Neural progenitor cell (in vitro differentiated cells): ENCODE measurements at regions not wholly inside any gene's neighbourhood (a gene's known extent, or its start where the extent isn't known, plus 50 kb on each side); places are given as distances from the start of the nearest gene placed in this dataset.
"Not testable (repeated sequence)": the region's sequence is repeated elsewhere in the genome, so short reads cannot be mapped to it uniquely, and the experiment has no call there.

Experiments
- EZH2 ChIP-seq: fragments of 200-600 bp; sonication (generic); IDR thresholded peaks from 2 replicates; pipeline ENCODE4 v1.6.1; 2017; ENCODE audit warnings: antibody characterized with exemption, mild to moderate bottlenecking, moderate library complexity
- EZH2phosphoT487 ChIP-seq: fragments of 200-600 bp; sonication (generic); IDR thresholded peaks from 2 replicates; pipeline ENCODE4 v1.6.1; 2017; ENCODE audit warnings: antibody characterized with exemption
- TF ChIP-seq, protein P1 (sequence below): fragments of 200-600 bp; sonication (generic); IDR thresholded peaks from 2 replicates; pipeline ENCODE4 v1.5.1; 2017; ENCODE audit warnings: antibody characterized with exemption, mild to moderate bottlenecking

- TF ChIP-seq, protein P1, sequence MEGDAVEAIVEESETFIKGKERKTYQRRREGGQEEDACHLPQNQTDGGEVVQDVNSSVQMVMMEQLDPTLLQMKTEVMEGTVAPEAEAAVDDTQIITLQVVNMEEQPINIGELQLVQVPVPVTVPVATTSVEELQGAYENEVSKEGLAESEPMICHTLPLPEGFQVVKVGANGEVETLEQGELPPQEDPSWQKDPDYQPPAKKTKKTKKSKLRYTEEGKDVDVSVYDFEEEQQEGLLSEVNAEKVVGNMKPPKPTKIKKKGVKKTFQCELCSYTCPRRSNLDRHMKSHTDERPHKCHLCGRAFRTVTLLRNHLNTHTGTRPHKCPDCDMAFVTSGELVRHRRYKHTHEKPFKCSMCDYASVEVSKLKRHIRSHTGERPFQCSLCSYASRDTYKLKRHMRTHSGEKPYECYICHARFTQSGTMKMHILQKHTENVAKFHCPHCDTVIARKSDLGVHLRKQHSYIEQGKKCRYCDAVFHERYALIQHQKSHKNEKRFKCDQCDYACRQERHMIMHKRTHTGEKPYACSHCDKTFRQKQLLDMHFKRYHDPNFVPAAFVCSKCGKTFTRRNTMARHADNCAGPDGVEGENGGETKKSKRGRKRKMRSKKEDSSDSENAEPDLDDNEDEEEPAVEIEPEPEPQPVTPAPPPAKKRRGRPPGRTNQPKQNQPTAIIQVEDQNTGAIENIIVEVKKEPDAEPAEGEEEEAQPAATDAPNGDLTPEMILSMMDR, result not testable (repeated sequence)
- not testable (repeated sequence) for TF ChIP-seq EZH2, EZH2phosphoT487
These were observed 141.5 kb downstream of the SEPTIN14 start for GRCh38 chr7:55721004-55721403.
